ENCODE measurements at regions not wholly inside any gene's neighbourhood (a gene's known extent, or its start where the extent isn't known, plus 50 kb on each side); places are given as distances from the start of the nearest gene placed in this dataset.

GRCh38 chr18:68438983-68439382 lies 275.9 kb downstream of the TMX3 start:
- Mint-ChIP-seq H3K27ac (ENCODE audit: unreplicated experiment) (no peak overlapping the region), H3K4me3 (ENCODE audit: unreplicated experiment) (no peak overlapping the region), H3K36me3 (ENCODE audit: low read depth) (no peaks in the 10 kb centered on the region), H3K4me1 (ENCODE audit: low read depth) (peaks cover 14% of the 10 kb centered on the region), H3K27me3 (ENCODE audit: low read depth) (no peaks in the 10 kb centered on the region), H3K9me3 (ENCODE audit: low read depth) (peaks cover 9% of the 10 kb centered on the region)
- DNase-seq (ENCODE audit: low spot score), result no peak
- TF ChIP-seq, protein P1, sequence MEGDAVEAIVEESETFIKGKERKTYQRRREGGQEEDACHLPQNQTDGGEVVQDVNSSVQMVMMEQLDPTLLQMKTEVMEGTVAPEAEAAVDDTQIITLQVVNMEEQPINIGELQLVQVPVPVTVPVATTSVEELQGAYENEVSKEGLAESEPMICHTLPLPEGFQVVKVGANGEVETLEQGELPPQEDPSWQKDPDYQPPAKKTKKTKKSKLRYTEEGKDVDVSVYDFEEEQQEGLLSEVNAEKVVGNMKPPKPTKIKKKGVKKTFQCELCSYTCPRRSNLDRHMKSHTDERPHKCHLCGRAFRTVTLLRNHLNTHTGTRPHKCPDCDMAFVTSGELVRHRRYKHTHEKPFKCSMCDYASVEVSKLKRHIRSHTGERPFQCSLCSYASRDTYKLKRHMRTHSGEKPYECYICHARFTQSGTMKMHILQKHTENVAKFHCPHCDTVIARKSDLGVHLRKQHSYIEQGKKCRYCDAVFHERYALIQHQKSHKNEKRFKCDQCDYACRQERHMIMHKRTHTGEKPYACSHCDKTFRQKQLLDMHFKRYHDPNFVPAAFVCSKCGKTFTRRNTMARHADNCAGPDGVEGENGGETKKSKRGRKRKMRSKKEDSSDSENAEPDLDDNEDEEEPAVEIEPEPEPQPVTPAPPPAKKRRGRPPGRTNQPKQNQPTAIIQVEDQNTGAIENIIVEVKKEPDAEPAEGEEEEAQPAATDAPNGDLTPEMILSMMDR (IDR thresholded peaks at IDR 0.05), result no peak

DNA sequence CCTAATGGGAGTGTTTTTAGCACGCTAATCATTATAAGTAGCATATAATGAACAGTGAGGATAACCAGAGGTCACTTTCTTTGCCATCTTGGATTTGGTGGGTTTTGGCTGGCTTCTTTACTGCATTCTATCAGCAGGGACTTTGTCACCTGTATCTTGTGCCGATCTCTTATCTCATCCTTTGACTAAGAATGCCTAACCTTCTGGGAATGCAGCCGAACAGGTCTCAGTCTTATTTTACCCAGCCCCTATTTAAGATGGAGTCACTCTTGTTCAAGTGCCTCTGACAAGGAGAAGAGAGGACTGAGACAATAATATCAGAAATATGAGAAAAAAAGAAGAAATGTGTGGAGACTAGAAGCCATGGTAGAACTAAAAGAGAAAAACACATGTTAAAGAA lies 276.4 kb downstream of the TMX3 start:
- DNase-seq (ENCODE audit: low spot score), result no peak
- no peak overlapping the region for H3K27ac Mint-ChIP-seq (ENCODE audit: unreplicated experiment)
- H3K36me3 Mint-ChIP-seq (ENCODE audit: low read depth), result no peaks in the 10 kb centered on the region
- H3K9me3 Mint-ChIP-seq (ENCODE audit: low read depth), result peaks cover 9% of the 10 kb centered on the region
- no peak overlapping the region for H3K4me3 Mint-ChIP-seq (ENCODE audit: unreplicated experiment)
- no peaks in the 10 kb centered on the region for H3K27me3 Mint-ChIP-seq (ENCODE audit: low read depth)
- TF ChIP-seq, protein P1 (IDR thresholded peaks at IDR 0.05), result no peak
- peaks cover 15% of the 10 kb centered on the region for H3K4me1 Mint-ChIP-seq (ENCODE audit: low read depth)

- H3K4me3 Mint-ChIP-seq (ENCODE audit: unreplicated experiment), result no peak overlapping the region
- H3K4me1 Mint-ChIP-seq (ENCODE audit: low read depth), result peaks cover 27% of the 10 kb centered on the region
- no peak for DNase-seq (ENCODE audit: low spot score)
- peak overlapping the region; percentile 0 for H3K27ac Mint-ChIP-seq (ENCODE audit: unreplicated experiment)
- no peaks in the 10 kb centered on the region for H3K36me3 Mint-ChIP-seq (ENCODE audit: low read depth)
- H3K27me3 Mint-ChIP-seq (ENCODE audit: low read depth), result no peaks in the 10 kb centered on the region
- H3K9me3 Mint-ChIP-seq (ENCODE audit: low read depth), result peaks cover 9% of the 10 kb centered on the region
- TF ChIP-seq, protein P1 (IDR thresholded peaks at IDR 0.05), result no peak
Observed at GRCh38 chr18:68436485-68436884, 278.4 kb downstream of the TMX3 start.

GRCh38 chr18:68435581-68435980 lies 279.3 kb downstream of the TMX3 start:
- TF ChIP-seq, protein P1 (IDR thresholded peaks at IDR 0.05), result no peak
- no peak overlapping the region for H3K4me3 Mint-ChIP-seq (ENCODE audit: unreplicated experiment)
- H3K27ac Mint-ChIP-seq (ENCODE audit: unreplicated experiment), result no peak overlapping the region
- no peaks in the 10 kb centered on the region for H3K36me3 Mint-ChIP-seq (ENCODE audit: low read depth)
- peaks cover 9% of the 10 kb centered on the region for H3K9me3 Mint-ChIP-seq (ENCODE audit: low read depth)
- no peaks in the 10 kb centered on the region for H3K27me3 Mint-ChIP-seq (ENCODE audit: low read depth)
- peaks cover 36% of the 10 kb centered on the region for H3K4me1 Mint-ChIP-seq (ENCODE audit: low read depth)
- DNase-seq (ENCODE audit: low spot score), result no peak

GRCh38 chr18:68431922-68432198 lies 283.0 kb downstream of the TMX3 start:
- Mint-ChIP-seq H3K9me3 (ENCODE audit: low read depth) (peaks cover 6% of the 10 kb centered on the region), H3K4me1 (ENCODE audit: low read depth) (peaks cover 59% of the 10 kb centered on the region), H3K27me3 (ENCODE audit: low read depth) (no peaks in the 10 kb centered on the region), H3K27ac (ENCODE audit: unreplicated experiment) (peak overlapping the region; percentile 67), H3K36me3 (ENCODE audit: low read depth) (no peaks in the 10 kb centered on the region), H3K4me3 (ENCODE audit: unreplicated experiment) (no peak overlapping the region)
- no peak for DNase-seq (ENCODE audit: low spot score)
- TF ChIP-seq, protein P1 (IDR thresholded peaks at IDR 0.05), result no peak
